GM18519 (cell line): ENCODE measurements at regions not wholly inside any gene's neighbourhood (a gene's known extent, or its start where the extent isn't known, plus 50 kb on each side); places are given as distances from the start of the nearest gene placed in this dataset.
"Not testable (repeated sequence)": the region's sequence is repeated elsewhere in the genome, so short reads cannot be mapped to it uniquely, and the experiment has no call there.

Experiments
- ATAC-seq: cut with Tn5 transposase; IDR thresholded peaks from one replicate; pipeline ENCODE4 v1.9.1; 2021; ENCODE audit warnings: mild to moderate bottlenecking, moderate library complexity; ENCODE audit not compliant: unreplicated experiment, low FRiP score

DNA sequence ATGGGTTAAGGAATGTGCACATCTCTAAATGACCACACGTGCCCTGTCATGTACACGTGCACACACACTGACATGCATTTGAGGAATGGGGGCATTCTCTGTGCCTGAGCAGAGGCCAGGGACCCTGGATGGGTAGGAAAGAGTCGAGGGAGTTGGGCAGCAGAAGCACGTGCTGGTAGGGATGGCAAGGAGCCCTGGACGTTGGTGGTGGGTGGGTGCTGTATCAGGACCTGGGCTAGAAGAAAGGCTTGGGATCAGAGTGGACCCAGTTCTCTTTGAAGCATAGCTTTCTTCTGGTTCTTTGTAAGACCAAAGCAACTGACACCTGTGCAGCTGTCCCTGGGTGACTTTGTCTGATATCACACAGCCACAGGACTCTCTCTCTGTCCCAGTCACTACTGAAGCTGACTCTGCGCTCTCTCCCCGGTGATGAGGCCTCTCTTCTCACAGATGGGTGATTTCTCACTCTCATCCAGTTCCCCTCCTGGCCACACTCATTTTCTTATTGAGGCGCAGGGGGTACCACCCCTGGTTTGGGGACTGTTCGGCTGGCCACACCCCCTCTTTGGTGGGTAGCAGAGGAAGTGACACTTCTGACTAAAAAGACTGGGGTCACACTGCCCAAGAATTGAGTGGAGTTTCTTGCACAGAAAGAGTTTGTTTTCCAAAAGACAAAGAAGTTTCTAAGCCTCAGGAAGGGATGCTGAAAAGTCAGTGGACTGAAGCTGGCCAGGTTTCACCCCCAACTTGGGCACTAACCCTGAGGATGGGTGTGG lies 171.7 kb upstream of the RTL1 start:
- ATAC-seq, result no peak

- no peak for ATAC-seq
Measured at GRCh38 chr14:101075801-101076413, 172.4 kb upstream of the RTL1 start.

GRCh38 chr14:101076451-101077198 lies 173.1 kb upstream of the RTL1 start:
- no peak for ATAC-seq

- ATAC-seq, result no peak
Measured at GRCh38 chr14:101077481-101078074, 174.1 kb upstream of the RTL1 start.

- no peak for ATAC-seq
Measured at GRCh38 chr14:101078170-101078891, 174.8 kb upstream of the RTL1 start.

DNA sequence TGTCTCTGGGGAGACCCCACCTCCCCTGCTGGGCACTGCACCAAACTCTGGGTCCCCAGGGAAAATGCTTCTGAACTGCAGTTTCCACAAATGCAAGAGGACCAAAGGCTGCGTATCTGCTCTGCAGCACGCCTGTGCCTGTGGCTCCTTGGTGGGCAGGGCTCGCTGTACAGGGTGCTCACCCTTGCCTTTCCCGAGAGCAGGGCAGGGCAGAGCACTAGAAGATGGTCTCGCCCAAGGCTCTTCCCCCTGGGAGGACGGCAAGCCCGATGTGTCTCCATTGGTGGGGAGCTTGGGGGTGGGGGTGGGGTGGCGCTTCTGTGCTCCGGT lies 175.3 kb upstream of the RTL1 start:
- ATAC-seq, result no peak

DNA sequence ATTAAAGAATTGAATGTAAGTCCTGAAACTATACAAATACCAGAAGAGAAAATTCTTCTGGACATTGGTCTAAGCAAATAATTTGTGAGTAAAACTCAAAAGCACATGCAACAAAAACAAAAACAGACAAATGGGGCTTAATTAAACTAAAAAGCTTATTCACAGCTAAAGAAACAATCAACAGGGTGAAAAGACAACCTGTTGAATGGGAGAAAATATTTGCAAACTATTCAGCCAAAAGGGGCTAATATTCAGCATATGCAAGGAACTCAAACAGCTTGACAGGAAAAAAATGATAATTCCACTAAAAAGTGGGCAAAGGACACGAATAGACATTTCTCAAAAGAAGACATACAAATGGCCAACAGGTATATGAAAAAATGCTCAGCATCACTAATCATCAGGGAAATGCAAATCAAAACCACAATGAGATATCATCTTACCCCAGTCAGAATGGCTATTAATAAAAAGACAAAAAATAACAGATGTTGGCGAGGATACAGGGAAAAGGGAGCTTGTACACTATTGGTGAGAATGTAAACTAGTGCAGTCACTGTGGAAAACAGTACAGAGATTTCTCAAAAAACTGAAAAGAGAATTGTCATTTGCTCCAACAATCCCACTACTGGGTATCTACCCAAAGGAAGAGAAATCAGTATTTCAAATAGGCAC lies 177.5 kb upstream of the RTL1 start:
- ATAC-seq, result no peak

GRCh38 chr14:101082036-101082435 lies 178.5 kb upstream of the RTL1 start:
- no peak for ATAC-seq

GRCh38 chr14:101082436-101083384 lies 179.2 kb upstream of the RTL1 start:
- no peak for ATAC-seq

GRCh38 chr14:101083564-101084435 lies 180.3 kb upstream of the RTL1 start:
- ATAC-seq, result no peak

DNA sequence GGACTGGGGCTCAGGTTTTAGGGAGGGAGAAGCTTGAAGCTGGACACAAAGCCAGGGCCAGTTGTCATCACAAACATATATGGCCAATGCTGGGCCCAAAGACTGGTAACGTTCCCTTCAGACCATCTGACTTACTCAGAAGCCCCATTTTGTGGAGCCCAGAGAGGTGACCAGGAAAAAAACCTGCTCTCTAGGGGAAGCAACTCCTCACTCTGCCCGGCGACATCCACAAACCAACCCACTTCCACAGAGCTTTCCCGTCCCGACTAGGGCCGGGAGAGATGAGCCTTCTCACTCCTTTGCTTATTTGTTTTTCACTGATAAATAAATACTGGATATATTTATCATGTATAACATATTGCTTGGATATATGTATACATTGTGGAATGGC lies 180.9 kb upstream of the RTL1 start:
- ATAC-seq, result no peak

DNA sequence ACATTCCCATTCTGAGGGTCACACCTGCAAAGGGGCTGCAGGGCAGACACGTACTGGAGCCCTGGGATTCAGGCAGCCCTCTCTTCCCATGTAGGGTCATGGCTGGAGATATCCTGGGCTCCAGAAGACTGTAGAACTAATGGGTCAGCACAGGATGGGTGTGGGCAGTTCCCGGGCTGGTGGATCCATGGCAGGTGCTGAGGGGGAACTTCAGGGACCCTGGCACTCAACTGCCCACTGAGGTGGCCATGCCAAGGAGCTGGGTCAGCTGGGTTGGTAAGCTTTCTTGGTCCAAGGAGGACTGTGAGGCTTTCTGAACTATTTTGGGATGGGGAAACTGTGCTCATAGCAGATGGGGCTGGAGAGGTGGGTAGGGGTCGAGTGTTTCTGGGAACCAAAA lies 183.4 kb upstream of the RTL1 start:
- no peak for ATAC-seq

DNA sequence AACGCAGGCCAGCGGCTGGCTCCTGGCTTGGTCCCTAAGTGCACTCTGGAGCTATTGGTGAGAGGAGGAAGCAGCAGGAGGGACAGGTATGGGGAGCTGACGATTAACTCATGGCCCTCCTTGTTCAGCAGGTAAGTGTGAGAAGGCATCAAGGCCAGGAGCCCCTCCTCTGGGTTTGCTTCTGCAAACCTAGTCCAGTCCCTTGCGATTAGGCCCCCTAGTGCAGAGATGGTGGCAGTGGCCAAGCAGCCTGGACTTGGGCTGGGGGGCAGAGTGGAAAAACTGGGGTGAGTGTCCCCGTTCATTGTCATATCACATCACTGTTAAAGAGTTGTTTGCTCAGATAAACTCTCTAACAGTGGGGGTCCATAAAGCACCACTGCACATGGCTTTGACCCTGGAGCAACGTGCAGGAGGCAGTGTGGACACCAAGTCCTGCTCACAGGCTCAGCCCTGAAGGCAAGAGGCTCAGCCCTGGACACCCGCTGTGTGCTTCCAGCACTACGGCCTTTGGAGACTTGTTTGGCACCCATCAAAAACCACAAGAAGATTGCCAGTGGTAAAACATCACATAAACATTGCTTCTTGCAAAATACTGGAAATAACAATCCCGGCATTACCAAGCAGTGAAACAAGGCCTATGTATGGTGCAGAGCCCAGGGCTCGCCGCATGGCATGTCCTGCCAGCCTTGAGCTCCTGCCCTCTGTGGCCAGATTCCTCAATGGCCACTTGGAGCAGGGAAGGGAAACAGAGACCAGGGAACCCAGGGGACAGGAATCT lies 184.3 kb upstream of the RTL1 start:
- no peak for ATAC-seq

GRCh38 chr14:101088395-101088667 lies 184.8 kb upstream of the RTL1 start:
- ATAC-seq, result no peak

DNA sequence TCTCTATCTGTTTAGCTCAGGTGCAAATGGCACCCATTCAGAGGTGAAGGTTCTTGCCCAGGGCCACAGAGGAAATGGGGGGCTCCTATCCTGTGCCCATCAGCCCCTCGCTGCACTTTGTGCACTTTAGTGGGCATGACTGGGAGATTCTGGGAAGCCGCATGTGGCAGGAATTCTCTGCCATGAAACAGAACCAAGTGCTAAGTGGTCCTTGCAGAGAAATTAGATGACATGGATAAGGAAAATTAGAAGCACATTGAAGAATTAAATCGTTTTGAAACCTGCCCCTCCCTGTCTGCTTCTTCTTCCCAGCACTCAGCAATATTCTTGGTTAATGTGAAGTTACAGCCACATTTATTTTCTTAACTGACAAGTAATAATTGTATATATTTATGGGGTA lies 185.2 kb upstream of the RTL1 start:
- no peak for ATAC-seq

GRCh38 chr14:101090478-101090877 lies 187.0 kb upstream of the RTL1 start:
- ATAC-seq, result not testable (repeated sequence)

DNA sequence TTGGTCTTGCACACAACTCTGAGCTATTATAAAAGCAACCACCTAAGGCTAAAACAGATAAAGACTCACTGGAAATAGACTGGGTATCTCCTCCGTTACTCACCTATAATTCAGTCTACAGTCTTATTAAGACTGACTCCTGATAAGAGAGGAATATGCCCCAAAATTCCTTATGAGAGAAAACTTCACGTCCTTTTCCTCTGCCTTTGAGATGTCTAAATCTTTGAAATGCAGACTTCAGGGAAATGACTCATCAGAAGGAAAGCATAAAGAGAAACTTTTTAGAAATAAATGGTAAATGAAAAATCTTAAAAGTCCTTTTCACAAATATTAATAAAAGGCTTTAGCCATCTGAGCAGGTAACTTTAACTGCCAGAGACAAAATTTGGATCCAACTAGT lies 187.5 kb upstream of the RTL1 start:
- ATAC-seq, result no peak

- not testable (repeated sequence) for ATAC-seq
Measured at GRCh38 chr14:101094916-101095315, 191.4 kb upstream of the RTL1 start.
